ENCODE measurements at regions not wholly inside any gene's neighbourhood (a gene's known extent, or its start where the extent isn't known, plus 50 kb on each side); places are given as distances from the start of the nearest gene placed in this dataset.

DNA sequence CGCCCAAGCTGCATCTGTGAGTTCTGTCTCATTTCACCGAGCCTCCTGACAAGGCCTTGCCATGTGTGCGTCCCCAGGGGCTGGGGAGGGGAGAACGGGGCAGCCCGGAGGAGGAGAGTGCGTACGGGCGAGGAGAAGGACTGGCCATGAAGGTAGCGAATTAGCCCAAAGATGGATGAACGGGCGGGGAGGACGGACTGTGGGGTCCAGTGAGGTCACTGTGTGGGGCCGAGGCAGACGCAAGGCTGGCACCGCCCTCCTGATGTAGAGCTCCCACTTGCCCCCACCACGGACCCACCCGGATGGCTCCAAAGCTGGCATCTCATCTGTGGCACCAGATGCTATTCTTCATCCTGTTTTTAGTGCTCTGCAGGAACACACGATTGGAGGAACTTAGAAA, 330.4 kb downstream of the AJAP1 start:
- no peaks in the 10 kb centered on the region for H3K36me3 Mint-ChIP-seq (ENCODE audit: low read depth)
- H3K27me3 Mint-ChIP-seq (ENCODE audit: insufficient read depth, low read depth, poor library complexity): no peaks in the 10 kb centered on the region
- no peaks in the 10 kb centered on the region for H3K36me3 ChIP-seq (ENCODE audit: insufficient read depth)
- ATAC-seq (no peak), DNase-seq (ENCODE audit: low spot score) (no peak)
- H2AFZ ChIP-seq: no peak overlapping the region
- H3K4me3 Mint-ChIP-seq: no peak overlapping the region
- no peaks in the 10 kb centered on the region for H3K79me2 ChIP-seq (replicated peaks; ENCODE audit: insufficient read depth)
- H3K4me2 ChIP-seq: no peak overlapping the region
- TF ChIP-seq JUNB (IDR thresholded peaks at IDR 0.05; ENCODE audit: unreplicated experiment) (no peak), ZNF114 (CRISPR knock-in tag; IDR thresholded peaks at IDR 0.05) (no peak), POLR2AphosphoS5 (IDR thresholded peaks at IDR 0.05; ENCODE audit: low read depth) (no peak), CREB1 (CRISPR knock-in tag; IDR thresholded peaks at IDR 0.05; ENCODE audit: low read depth) (no peak)
- TF ChIP-seq, protein P1, sequence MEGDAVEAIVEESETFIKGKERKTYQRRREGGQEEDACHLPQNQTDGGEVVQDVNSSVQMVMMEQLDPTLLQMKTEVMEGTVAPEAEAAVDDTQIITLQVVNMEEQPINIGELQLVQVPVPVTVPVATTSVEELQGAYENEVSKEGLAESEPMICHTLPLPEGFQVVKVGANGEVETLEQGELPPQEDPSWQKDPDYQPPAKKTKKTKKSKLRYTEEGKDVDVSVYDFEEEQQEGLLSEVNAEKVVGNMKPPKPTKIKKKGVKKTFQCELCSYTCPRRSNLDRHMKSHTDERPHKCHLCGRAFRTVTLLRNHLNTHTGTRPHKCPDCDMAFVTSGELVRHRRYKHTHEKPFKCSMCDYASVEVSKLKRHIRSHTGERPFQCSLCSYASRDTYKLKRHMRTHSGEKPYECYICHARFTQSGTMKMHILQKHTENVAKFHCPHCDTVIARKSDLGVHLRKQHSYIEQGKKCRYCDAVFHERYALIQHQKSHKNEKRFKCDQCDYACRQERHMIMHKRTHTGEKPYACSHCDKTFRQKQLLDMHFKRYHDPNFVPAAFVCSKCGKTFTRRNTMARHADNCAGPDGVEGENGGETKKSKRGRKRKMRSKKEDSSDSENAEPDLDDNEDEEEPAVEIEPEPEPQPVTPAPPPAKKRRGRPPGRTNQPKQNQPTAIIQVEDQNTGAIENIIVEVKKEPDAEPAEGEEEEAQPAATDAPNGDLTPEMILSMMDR (conservative IDR thresholded peaks at IDR 0.05; ENCODE audit: low read depth in 2 of 2): no peak
- TF ChIP-seq, protein P2, sequence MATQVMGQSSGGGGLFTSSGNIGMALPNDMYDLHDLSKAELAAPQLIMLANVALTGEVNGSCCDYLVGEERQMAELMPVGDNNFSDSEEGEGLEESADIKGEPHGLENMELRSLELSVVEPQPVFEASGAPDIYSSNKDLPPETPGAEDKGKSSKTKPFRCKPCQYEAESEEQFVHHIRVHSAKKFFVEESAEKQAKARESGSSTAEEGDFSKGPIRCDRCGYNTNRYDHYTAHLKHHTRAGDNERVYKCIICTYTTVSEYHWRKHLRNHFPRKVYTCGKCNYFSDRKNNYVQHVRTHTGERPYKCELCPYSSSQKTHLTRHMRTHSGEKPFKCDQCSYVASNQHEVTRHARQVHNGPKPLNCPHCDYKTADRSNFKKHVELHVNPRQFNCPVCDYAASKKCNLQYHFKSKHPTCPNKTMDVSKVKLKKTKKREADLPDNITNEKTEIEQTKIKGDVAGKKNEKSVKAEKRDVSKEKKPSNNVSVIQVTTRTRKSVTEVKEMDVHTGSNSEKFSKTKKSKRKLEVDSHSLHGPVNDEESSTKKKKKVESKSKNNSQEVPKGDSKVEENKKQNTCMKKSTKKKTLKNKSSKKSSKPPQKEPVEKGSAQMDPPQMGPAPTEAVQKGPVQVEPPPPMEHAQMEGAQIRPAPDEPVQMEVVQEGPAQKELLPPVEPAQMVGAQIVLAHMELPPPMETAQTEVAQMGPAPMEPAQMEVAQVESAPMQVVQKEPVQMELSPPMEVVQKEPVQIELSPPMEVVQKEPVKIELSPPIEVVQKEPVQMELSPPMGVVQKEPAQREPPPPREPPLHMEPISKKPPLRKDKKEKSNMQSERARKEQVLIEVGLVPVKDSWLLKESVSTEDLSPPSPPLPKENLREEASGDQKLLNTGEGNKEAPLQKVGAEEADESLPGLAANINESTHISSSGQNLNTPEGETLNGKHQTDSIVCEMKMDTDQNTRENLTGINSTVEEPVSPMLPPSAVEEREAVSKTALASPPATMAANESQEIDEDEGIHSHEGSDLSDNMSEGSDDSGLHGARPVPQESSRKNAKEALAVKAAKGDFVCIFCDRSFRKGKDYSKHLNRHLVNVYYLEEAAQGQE (IDR thresholded peaks at IDR 0.05; ENCODE audit: unreplicated experiment): no peak
- H3K27ac ChIP-seq (ENCODE audit: low read depth): no peak overlapping the region
- no peak overlapping the region for H3K27ac Mint-ChIP-seq
- H3K27me3 ChIP-seq (ENCODE audit: insufficient read depth): no peaks in the 10 kb centered on the region
- H3K9me3 Mint-ChIP-seq: no peaks in the 10 kb centered on the region
- H4K20me1 ChIP-seq (replicated peaks; ENCODE audit: insufficient read depth): no peaks in the 10 kb centered on the region
- H3K4me3 ChIP-seq: no peak overlapping the region
- no peaks in the 10 kb centered on the region for H3K9me2 ChIP-seq (ENCODE audit: insufficient read depth)
- no peaks in the 10 kb centered on the region for H3F3A ChIP-seq (replicated peaks; ENCODE audit: low read depth)
- peaks cover 7% of the 10 kb centered on the region; the same call in 1 of the 3 replicates for H3K4me1 Mint-ChIP-seq
- H3K4me1 ChIP-seq (ENCODE audit: insufficient read depth): no peaks in the 10 kb centered on the region

DNA sequence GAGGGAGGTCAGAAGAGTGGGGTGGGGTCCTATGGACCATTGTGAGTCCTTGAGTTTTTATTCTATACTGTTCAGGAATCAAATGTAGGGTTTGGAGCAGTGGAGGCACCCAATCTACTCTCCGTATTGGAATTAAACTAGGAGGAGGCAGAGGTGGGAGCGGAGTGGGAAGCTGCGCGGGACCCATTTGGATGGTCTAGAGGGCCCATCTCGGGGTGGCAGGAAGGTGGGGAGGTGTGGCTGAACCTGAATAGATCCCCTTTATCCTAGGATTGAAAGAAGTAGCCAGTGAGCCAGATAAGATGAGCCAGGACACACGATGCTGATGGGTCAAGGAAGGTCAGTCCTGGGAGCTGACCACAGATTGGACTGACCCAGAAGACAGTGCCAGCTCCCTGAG, 325.8 kb downstream of the AJAP1 start:
- Mint-ChIP-seq H3K9me3 (peaks cover 3% of the 10 kb centered on the region; the same call in 1 of the 3 replicates), H3K27ac (no peak overlapping the region), H3K4me3 (no peak overlapping the region), H3K4me1 (peaks cover 3% of the 10 kb centered on the region; the same call in 2 of the 3 replicates), H3K27me3 (ENCODE audit: insufficient read depth, low read depth, poor library complexity) (no peaks in the 10 kb centered on the region), H3K36me3 (ENCODE audit: low read depth) (no peaks in the 10 kb centered on the region)
- H4K20me1 ChIP-seq (replicated peaks; ENCODE audit: insufficient read depth): no peaks in the 10 kb centered on the region
- H3K9me2 ChIP-seq (ENCODE audit: insufficient read depth): no peaks in the 10 kb centered on the region
- no peaks in the 10 kb centered on the region for H3K36me3 ChIP-seq (ENCODE audit: insufficient read depth)
- H3K79me2 ChIP-seq (replicated peaks; ENCODE audit: insufficient read depth): no peaks in the 10 kb centered on the region
- no peaks in the 10 kb centered on the region for H3K27me3 ChIP-seq (ENCODE audit: insufficient read depth)
- H3K27ac ChIP-seq (ENCODE audit: low read depth): no peak overlapping the region
- H3K4me3 ChIP-seq: no peak overlapping the region
- ATAC-seq: no peak
- no peak overlapping the region for H3K4me2 ChIP-seq
- H3F3A ChIP-seq (replicated peaks; ENCODE audit: low read depth): no peaks in the 10 kb centered on the region
- H2AFZ ChIP-seq: no peak overlapping the region
- no peaks in the 10 kb centered on the region for H3K4me1 ChIP-seq (ENCODE audit: insufficient read depth)
- no peak for DNase-seq (ENCODE audit: low spot score)
- TF ChIP-seq STAT1 (IDR thresholded peaks at IDR 0.05; ENCODE audit: unreplicated experiment) (no peak), ZNF114 (CRISPR knock-in tag; IDR thresholded peaks at IDR 0.05) (no peak), NANOG (IDR thresholded peaks at IDR 0.05; ENCODE audit: borderline replicate concordance) (no peak), CREB1 (CRISPR knock-in tag; IDR thresholded peaks at IDR 0.05; ENCODE audit: low read depth) (no peak)
- TF ChIP-seq, protein P3, sequence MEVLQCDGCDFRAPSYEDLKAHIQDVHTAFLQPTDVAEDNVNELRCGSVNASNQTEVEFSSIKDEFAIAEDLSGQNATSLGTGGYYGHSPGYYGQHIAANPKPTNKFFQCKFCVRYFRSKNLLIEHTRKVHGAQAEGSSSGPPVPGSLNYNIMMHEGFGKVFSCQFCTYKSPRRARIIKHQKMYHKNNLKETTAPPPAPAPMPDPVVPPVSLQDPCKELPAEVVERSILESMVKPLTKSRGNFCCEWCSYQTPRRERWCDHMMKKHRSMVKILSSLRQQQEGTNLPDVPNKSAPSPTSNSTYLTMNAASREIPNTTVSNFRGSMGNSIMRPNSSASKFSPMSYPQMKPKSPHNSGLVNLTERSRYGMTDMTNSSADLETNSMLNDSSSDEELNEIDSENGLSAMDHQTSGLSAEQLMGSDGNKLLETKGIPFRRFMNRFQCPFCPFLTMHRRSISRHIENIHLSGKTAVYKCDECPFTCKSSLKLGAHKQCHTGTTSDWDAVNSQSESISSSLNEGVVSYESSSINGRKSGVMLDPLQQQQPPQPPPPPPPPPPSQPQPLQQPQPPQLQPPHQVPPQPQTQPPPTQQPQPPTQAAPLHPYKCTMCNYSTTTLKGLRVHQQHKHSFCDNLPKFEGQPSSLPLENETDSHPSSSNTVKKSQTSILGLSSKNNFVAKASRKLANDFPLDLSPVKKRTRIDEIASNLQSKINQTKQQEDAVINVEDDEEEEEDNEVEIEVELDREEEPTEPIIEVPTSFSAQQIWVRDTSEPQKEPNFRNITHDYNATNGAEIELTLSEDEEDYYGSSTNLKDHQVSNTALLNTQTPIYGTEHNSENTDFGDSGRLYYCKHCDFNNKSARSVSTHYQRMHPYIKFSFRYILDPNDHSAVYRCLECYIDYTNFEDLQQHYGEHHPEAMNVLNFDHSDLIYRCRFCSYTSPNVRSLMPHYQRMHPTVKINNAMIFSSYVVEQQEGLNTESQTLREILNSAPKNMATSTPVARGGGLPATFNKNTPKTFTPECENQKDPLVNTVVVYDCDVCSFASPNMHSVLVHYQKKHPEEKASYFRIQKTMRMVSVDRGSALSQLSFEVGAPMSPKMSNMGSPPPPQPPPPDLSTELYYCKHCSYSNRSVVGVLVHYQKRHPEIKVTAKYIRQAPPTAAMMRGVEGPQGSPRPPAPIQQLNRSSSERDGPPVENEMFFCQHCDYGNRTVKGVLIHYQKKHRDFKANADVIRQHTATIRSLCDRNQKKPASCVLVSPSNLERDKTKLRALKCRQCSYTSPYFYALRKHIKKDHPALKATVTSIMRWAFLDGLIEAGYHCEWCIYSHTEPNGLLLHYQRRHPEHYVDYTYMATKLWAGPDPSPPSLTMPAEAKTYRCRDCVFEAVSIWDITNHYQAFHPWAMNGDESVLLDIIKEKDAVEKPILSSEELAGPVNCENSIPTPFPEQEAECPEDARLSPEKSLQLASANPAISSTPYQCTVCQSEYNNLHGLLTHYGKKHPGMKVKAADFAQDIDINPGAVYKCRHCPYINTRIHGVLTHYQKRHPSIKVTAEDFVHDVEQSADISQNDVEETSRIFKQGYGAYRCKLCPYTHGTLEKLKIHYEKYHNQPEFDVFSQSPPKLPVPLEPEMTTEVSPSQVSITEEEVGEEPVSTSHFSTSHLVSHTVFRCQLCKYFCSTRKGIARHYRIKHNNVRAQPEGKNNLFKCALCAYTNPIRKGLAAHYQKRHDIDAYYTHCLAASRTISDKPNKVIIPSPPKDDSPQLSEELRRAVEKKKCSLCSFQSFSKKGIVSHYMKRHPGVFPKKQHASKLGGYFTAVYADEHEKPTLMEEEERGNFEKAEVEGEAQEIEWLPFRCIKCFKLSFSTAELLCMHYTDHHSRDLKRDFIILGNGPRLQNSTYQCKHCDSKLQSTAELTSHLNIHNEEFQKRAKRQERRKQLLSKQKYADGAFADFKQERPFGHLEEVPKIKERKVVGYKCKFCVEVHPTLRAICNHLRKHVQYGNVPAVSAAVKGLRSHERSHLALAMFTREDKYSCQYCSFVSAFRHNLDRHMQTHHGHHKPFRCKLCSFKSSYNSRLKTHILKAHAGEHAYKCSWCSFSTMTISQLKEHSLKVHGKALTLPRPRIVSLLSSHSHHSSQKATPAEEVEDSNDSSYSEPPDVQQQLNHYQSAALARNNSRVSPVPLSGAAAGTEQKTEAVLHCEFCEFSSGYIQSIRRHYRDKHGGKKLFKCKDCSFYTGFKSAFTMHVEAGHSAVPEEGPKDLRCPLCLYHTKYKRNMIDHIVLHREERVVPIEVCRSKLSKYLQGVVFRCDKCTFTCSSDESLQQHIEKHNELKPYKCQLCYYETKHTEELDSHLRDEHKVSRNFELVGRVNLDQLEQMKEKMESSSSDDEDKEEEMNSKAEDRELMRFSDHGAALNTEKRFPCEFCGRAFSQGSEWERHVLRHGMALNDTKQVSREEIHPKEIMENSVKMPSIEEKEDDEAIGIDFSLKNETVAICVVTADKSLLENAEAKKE (CRISPR knock-in tag; IDR thresholded peaks at IDR 0.05): no peak
